Fibroblast of skin of right quadriceps (primary cell): ENCODE measurements at regions not wholly inside any gene's neighbourhood (a gene's known extent, or its start where the extent isn't known, plus 50 kb on each side); places are given as distances from the start of the nearest gene placed in this dataset.
A peak's percentile ranks its signal among the peaks of the same experiment; 100 is the strongest.

Experiments used
- DNase-seq: peaks from one replicate; pipeline ENCODE4 v3.0.0-alpha.2; 2013

DNA sequence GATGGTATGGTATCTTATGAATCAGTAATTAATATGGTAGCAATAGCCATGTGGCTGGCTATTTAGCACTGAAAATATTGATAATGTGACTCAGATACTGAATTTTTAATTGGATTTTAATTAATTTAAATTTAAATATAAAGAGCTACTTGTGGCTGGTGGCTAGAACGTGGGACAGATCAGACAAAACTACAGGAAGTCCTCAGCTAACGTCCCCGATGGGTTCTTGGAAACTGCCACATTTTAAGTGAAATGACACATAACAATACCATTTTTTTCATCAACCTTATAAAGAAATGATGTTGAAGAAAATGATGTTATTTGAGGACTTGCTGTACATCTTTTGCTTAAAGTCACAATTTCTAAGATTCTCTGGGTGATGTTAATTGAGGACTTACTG is 138.1 kb upstream of the FLRT2 start:
- DNase-seq, result no peak

DNA sequence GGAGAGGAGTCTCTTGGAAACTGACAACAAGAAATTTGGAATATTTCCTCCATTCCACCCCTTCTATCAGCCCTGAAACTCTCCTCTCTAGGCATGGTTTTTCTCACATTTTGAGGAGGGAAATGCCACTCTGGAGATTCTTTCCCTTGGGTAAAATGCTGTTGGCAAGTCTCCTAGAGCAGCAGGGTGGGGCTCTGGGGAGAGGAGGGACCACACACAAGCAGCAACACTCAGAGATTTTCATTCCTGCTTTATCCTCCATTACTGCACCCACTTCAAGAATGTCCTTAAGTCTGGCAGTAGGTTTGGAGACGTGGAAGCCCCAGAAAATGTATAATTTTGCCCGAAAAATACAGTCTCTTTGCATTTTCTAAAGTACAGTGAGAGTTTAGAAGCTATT is 130.8 kb upstream of the FLRT2 start:
- DNase-seq, result peak; percentile 57

DNA sequence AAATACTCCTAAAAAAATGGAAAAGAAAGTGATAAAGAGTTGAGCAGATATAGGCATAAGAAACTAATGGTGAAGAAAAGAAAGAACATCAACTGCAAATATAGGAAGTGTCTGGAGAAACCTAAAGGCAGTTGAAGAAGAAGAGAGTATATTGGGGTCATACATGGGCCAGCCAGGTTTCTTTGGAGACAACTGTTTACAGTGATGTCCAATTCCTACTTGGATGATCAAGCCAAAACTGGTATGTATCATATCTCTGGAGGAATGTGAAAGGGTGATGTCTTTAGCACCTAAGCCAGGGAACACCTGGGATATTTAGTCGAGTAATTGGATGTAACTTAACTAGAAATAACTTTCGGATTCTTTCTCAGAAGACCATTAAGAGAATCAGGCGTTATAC is 129.3 kb upstream of the FLRT2 start:
- DNase-seq, result no peak

DNA sequence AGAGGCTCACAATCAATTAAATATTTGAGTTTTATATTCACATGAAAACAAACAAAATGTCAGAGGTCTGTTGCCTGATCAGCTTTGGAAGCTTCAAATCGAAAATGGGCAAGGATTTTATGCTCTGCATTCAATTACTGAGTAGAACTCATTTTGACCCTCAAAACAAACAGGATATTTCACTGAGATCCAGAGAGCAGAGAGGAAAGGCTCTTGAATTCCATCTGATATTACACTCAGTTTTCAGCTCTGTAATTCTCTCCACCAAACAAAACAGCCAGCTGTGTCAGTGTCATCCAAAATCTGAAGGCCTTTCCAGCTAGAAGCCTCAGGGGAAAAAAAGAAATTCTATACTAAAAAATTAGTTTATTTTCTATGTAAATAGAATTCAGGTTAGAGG is 128.6 kb upstream of the FLRT2 start:
- no peak for DNase-seq

DNA sequence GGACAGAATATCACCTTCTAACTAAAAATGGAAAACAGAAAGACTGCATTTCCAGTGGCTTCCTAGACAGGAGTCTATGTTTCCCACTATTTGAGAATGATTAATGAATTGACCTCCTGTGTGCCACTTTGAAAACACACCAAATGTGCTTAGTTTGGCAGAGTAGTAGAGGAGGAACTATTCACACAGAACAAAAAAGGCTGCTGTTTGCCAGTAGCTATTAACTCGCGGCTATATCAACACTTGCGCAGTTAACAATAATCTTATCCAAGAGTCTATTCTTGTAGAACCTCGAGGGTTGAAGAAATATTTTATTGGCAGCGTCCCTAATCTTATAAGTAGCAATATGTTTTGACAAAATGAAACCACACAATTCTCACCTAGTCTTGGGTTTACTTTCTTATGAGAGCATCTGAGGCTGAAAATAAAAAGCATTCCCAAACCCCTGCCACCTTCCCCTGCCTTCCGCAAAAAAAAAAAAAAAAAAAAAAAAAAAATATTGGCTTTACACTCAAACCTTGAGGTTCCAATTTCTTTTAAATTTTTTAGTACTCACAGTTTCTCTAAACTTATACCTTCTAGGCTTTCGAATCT is 127.3 kb upstream of the FLRT2 start:
- DNase-seq, result no peak

GRCh38 chr14:85409481-85410210 is 120.3 kb upstream of the FLRT2 start:
- DNase-seq, result no peak

GRCh38 chr14:85412756-85413155 is 117.2 kb upstream of the FLRT2 start:
- DNase-seq, result no peak

DNA sequence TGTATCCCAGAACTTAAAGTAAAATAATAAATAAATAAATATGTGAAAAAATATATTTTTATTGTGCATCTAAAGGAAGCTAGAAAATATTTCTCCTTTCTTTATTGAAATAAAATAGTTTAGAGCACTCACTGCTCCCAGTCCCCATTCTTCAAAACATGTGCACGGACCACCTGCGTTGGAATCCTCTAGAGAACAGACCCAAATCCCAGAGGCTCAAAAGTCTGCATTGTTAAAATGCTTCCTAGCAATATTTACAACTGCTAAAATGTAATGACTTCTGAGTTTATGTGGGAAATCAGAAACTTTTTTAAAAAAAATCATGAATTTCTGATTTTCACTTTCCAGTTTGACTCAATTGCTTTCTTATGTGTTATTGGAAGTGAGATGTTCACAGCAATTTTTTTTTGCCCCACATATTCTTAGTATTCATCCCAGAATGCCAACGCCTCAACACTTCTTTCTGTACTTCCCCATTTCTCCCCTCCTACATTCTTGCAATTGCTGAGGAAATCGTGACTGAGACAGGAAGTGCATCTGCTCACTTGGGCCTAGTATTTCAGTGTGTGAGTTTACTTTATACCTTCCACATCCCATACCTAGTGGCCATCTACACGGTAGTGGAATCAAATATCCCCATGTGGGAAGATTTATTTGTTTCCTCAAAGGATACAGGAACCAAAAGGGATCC is 116.0 kb upstream of the FLRT2 start:
- DNase-seq, result peak; percentile 13

DNA sequence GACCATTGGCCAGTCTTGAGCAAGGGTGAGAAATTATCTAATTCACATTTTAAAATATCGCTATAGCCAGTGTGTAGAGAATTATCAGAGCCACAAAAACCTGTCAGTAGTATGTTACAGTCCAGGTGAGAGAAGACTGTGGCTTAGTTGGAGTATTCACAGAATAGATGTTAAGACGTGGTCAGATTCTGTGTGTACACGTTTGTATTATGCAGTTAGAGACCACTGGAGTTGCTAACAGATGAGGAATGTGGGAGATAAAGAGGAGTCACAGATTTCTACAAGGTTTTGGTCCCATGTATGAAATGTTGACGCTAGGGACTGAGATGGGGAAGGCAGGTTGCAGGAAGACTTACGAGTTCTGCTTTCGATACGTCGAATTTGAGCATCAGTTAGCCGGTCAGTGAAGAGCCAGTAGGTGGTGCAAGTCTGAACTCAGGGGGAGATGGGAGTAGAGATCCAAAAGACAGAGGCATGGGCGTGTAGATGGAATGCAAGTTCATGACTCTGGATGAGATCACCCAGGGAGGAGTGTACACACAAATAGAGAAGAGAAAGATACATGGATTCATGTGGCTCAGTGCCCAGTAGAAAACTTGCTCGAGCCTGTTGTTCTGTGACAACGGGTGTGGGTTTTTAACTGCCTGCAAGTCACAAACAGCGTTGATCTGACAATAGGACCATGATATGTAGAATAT is 114.8 kb upstream of the FLRT2 start:
- DNase-seq, result peak; percentile 90

DNA sequence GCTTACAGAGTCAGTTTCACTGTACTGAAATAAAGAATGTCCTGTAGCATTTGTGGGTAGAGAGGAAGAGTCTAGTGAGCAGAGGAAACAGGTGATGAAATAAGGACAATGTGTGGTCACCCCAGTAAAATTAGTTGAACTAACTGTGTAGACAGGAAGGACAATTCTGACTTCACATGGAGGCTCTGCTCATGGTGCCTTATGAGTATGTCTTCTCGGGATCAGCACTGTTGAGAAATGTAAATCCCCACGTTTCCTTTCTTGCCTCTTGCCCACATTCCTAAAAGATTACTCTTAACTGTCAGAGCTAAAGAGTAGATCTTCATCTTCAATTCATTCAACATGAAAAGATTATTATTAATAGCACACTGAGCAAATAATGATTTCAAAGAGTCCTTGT is 113.2 kb upstream of the FLRT2 start:
- peak; percentile 83 for DNase-seq

DNA sequence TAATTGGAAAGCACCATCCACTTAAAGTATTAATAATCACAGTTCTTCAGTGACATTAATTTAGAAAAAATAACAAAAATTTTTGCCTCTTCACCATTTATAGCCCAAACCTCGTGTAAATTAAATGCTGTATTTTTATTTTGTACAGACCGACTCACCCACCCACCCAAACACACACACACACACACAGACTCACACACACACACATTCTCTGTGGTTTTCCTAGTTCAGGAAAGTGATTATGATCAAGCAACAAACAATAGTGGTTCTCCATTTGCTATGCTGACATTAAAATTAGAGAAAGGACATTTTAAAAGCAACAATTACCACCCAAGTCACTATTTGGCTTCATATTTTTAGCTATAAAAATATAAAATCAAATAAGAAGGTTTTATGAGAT is 112.5 kb upstream of the FLRT2 start:
- DNase-seq, result no peak

- no peak for DNase-seq
Measured at GRCh38 chr14:85418721-85419120, 111.2 kb upstream of the FLRT2 start.

DNA sequence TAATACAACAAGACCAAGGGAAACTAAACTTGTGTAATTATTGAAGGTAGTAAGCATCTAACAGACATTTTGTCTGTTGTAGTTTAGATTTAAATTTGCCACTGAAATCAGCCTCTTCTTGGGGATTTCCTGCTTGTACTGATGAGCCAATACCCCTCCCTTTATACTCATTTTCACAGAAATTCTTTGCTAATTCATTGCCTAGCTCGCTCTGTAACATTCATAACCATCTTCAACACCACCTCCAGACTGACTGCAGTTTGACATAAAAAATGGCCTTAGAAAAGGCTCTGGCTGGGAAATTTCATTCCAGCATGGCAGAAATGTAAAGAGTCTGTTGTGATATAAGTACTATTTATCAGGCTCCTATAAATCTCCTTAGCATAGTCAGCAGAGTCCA is 109.7 kb upstream of the FLRT2 start:
- DNase-seq, result no peak

- no peak for DNase-seq
Measured at GRCh38 chr14:85420707-85421106, 109.2 kb upstream of the FLRT2 start.

DNA sequence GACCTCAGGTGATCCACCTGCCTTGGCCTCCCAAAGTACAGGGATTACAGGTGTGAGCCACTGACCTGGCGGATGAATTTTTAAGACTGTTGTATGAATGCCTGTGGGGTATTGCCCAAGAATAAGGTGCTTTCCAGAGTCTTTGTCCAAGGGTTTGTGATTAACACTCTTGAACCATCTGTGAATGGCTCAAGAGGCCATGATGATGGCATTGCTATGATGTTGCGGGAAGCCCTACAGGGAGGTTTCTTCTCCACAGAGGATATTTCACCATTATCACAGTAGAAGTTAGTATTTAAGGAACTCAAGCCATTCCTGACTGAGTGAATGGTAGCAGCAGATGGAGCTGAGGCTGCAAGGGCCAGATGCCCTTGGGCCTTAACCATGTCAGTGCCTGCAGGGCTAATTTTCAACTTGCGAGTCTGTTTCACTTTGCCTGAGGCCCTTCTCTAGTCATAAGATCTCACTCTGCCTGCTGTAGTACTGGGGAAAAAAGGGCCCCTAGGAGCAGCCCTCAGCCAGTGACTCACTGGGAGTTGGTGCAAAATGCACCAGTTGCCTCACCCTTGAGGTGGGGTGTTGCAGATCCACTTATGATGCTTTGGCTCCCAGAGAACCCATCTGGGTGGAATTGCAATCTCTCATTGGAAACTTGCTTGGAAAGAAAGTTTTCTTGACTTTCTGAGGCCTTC is 108.6 kb upstream of the FLRT2 start:
- DNase-seq, result peak; percentile 57

DNA sequence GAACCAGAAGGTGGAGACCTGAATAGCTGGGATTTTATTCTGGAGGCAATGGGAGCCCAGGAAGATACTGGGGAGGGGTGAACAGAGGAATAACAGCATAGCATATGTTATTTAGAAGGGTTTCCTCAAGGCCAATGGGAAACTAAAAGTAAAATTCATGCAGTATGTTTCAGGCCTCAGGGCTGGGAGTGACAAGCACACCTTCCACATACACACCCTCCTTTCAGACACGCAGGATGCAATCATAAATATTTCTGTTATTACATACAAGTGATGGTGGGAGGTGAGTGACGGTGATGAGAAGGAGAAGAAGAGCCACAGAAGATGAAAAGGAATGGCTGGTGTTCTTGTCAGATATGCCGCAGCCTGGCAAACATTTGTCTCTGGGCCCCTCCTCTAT is 106.1 kb upstream of the FLRT2 start:
- no peak for DNase-seq

DNA sequence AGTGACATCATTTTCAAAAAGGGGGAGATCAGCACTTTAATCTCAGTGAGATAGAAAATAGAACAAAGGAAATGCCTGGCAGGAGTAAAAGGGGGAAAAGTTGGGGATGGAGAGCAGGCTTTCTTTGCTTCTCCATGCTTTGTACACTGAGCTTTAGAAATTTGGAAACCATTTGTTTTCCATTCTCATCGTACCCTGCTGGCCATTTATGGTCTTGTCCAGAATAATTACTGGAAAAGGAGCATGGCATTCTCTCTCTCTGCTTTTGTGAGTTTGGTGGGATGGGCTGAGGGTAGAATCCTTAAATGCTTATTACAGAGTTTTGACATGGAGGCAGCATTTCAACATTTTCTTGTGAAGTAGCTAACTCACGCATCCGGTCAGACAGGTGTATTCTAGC is 104.4 kb upstream of the FLRT2 start:
- DNase-seq, result no peak

GRCh38 chr14:85426068-85426935 is 103.6 kb upstream of the FLRT2 start:
- DNase-seq, result no peak

- no peak for DNase-seq
Measured at GRCh38 chr14:85428926-85429325, 101.0 kb upstream of the FLRT2 start.

DNA sequence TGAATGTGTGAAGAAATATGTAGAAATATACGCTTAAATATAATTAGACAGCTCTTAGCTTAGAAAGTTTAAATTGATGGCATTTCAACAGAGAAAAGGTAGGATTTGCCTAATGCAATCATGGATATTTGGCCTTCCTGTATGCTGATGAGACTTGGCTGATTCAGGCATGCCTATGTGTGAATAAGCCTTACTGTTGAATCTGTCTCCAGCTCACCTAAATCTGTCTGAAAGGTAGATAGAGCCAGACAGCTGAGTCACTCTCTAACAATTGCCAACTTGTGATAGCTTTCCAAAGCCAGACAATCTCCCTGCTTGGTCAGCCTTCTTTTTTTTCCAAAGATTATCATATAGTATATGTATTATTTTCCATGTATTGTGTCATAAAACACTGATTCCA is 92.8 kb upstream of the FLRT2 start:
- DNase-seq, result peak; percentile 72

DNA sequence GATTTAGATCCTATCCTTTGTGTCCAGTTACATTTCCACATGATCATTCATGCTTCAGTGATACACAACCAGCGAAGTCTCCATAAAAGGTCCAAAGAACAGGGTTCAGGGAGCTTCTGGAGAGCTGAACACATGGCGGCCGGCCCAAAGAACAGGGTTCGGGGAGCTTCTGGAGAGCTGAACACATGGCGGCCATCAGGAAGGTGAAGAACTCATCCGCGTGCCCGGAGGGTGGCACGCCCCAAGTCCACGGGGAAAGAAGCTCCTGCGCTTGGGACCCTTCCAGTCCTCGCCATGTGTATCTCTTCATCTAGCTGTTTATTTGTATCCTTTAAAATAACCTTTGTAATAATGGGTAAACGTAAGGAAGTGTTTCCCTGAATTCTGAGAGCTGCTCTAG is 91.9 kb upstream of the FLRT2 start:
- no peak for DNase-seq

DNA sequence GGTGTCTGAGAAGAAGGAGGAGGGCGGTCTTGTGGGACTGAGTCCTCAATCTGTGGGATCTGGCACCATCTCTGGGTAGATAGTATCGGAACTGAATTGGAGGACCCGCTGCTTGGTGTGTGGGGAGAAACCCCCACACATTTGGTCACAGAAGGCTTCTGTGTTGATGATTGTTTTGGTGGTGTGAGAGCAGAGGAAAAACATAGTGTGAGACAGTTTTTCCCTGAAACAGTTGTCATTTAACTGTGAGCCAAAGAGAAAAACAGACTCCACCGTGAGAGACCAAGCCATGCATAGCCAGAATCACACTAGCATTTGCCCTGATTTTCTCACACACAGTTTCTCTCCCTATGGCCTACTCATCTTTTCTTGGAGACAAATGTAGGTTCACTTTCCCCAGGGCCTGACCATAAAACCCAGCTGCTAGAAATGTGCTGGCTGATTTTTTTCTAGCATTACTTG is 91.4 kb upstream of the FLRT2 start:
- DNase-seq, result no peak
